Left forelimb (tissue), 1 donor: ENCODE measurements at regions not wholly inside any gene's neighbourhood (a gene's known extent, or its start where the extent isn't known, plus 50 kb on each side); places are given as distances from the start of the nearest gene placed in this dataset.

Source experiments
- DNase-seq: peaks from one replicate; pipeline ENCODE4 v3.0.0-alpha.2; 2018; ENCODE audit warnings: low spot score

DNA sequence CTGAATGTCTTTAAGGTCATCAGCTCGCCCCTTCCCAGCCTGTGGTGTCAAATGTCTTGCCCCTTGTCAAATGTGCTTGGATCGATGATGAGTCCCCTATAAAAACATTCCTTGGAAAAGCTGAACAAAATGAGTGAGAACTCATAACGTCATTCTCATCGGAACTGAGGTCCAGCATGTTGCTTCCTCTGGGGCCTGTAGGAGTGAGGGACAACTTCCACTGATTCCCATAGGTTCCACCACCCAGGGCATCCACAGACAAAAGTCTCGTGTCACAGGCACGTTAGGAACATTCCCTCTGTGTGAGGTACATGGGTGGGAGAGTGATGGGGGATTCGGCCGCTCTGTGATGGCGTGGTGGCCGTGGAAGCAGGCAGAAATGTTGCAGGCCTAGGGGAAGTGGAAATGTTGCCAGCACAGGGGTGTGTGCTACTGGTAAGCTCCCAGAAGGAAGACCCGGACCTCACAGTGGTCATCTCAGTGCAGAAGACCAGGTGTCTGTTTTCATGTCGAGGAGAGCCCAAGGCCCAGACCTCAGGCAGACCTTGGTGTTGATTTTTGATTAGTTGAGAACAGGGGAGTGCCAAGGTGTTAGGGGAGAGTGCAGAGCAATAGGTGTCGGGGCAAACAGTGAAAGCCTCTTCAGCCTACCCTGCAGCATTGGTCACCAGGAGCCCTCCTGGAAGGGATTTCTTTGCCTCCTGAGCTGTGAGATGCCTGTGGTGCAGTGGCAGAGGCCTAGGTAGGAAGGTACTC, 96.8 kb downstream of the SNRPN start:
- DNase-seq = no peak

DNA sequence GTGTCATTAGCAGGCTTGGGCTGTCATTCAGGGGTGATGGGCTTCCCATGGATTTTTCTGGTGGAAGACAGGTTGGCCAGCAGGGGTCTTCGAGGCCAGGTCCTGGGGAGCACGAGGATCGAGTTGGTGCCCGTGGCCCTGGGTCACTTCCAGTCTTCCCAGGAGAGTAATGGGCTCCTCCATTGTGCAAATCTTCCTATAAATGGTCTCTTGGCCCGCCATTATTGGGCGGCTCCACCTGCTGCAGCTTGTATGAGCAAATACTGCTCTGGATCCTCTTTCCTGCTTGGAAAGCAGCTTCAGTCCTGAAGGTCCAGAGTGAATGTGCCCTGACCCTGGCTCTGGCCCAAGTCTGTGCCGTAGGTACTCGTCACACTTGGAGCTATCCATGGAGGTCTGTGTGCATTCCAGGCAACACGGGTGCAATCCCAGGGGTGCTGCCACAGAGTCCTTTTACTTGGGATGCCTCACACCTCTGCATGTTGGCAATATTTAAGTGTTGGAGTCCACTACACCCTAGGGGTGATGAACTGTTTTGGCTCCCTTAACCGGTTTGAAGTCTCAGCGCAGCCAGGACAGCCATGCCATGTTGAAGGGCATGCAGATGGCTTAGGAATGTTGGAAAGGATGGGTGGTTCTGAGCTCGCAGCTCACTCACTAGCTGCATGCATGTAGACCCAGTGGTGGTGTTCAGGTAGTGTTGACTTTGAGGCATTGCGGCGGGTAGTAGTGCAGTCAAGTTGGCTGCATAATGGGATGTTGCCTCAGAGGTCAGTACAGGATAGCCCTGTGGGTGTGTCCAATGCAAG, 97.6 kb downstream of the SNRPN start:
- no peak for DNase-seq

DNA sequence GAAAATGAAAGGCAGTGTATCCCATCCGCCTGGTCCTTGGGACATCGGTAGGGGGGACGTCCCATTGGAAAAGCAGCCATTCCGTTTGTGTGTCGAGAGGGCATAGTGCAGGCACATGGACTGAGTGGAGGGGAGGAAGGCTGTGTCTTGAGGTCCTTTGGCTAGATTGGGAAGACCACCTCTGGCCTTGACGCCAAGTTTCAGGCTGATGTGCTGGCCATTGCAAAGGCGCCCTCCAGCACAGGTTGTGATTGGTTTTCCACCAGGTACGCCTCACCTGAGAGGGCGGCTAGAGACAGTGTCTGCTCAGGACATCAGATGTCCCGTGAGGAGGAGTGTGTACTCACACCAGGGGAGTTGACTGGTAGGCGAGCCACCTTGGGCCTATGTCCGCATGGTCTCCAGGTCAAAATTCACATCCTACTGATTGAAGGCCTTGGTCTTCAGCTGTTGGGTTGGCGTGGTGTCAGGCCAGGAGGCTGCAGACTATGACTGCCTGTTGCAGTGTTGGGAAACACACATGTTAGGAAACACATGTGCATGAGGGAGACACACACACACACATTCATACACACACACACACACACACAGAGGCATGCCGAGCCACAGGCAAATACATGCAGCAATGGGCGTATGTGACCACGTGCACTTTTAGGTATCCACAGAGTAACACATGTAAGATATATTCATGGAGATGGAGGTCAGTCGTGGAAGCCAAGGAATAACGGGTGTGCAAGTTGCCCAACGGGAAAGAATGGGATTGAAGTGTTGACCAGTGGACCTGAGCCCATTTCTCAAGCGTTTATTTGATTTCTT, 98.4 kb downstream of the SNRPN start:
- DNase-seq = no peak

DNA sequence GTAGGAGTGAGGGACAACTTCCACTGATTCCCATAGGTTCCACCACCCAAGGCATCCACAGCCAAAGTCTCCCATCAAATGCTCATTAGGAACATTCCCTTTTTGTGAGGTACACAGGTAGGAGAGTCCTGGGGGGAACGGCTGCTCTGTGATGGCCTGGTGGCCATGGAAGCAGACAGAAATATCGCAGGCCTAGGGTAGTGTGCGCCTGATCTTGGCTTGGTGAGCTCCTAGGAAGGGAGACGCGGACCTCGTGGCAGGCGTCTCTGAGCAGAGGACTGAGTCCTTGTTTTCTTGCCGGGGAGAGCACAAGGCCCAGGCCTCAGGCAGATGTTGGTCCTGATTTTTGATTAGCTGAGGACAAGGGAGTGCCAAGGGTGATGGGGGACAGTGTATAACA, 99.5 kb downstream of the SNRPN start:
- no peak for DNase-seq

DNA sequence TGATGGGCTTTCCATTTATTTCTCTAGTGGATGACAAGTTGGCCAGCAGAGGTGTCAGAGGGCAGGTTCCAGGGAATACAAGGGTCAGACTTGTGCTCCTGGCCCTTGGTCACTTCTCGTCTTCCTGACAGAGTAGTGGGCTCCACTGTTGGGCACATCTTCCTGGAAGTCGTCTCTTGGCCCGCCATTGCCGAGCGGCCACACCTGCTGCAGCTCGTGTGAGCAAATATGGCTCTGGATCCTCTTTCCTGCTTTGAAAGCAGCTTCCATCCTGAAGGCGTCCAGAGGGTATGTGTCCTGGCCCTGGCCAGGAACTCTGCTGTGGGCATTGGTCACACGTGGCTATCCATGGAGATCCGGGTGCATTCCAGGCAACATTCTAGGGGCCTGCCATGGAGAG, 100.2 kb downstream of the SNRPN start:
- no peak for DNase-seq

DNA sequence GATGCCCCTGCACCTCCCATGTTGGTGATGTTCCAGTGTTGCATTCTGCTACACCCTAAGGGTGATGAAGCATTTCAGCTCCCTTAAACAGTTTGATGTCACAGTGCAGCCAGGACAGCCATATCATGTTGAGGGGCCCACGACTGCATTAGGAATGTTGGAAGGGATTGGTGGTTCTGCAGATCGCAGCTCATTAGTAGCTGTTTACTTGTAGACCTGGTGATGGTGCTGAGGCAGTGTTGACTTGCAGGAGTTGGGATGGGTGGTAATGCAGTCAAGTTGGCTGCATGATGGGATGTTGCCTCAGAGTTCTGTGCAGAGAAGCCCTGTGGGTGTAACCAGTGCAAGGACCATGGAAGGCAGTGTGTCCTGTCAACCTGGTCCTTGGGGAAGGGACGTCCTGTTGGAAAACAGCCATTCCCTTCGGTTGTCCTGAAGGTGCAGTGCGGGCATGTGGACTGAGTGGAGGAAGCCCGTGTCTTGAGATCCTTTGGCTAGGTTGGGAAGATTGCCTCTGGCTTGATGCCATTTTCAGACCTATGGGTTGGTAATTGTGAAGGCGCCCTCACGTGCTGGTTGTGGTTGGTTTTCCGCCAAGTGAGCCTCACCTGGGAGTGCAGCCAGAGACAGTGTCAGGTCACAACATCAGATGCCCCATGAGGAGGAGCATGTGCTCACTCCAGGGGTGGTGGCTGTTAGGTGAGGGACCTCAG, 100.7 kb downstream of the SNRPN start:
- DNase-seq = no peak

DNA sequence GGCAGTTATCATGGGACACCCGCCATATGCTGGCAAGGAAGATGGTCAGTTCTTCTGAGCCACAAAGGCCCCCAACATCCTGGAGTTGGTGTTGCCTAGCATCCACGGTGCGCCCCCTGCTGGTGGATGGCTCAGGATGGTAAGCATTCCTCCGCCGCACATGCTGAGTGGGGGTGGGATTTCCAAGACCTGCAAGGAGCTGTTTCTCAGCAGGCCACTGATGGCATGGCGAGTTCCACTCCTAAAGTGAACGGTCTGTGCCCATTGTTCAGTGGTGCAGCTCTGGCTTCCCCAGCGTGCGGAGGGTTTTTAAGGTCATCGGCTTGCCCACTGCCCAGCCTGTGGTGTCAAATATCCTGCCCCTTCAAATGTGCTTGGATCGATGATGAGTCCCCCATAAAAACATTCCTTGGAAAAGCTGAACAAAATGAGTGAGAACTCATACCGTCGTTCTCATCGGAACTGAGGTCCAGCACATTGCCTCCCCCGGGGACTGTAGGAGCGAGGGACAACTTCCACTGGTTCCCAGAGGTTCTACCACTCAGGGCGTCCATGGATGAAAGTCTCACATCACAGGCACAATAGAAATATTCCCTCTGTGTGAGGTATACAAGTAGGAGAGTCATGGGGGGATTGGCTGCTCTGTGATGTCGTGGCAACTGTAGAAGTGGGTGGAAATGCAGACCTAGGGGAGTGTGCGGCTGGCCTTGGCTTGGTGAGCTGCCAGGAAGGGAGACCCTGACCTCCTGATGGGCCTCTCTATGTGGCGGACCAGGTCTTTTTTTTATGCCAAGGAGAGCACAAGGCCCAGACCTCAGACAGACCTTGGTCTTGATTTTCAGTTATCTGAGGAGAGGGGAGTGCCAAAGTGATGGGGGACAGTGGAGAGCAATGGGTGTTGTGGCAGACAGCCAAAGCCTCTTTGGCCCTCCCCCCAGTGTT, 102.0 kb downstream of the SNRPN start:
- DNase-seq = peak; percentile 57

DNA sequence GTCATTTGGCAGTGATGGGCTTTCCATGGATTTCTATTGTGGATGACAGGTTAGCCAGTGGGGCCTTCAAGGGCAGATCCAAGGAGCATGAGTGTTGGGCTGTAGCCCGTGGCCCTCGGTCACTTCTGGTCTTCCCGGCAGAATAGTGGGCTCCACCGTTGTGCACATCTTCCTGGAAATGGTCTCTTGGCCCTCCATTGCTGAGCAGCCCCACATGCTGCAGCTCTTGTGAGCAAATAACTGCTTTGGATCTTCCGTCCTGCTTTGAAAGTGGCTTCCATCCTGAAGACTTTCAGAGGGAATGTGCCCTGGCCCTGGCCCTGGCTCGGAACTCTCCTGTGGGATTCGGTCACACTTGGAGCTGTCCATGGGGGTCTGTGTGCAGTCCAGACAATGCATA, 102.8 kb downstream of the SNRPN start:
- DNase-seq = peak; percentile 28

DNA sequence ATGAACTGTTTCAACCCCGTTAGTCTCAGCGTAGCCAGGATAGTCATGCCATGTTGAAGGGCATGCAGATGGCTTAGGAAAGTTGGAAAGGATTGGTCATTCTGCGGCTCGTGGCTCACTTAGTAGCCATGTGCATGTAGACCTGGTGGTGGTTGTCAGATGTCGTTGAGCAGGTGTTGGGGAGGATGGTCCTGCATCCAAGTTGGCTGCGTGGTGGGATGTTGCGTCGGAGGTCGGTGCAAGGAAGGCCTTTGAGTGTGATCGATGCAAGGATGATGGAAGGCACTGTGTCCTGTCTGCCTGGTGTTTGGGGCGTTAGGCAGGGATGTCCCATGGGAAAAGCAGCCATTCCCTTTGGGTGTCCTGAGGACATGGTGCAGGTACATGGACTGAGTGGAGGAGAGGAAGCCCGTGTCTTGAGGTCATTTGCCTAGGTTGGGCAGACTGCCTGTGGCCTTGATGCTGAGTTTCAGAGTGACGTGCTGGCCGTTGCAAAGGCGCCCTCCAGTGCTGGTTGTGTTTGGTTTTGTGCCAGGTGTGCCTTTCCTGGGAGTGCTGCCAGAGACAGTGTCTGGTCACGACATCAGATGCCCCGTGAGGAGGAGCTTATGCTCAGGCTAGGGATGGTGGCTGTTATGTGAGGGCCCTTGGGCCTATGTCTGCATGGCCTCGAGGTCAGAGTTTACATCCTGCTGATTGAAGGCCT, 103.4 kb downstream of the SNRPN start:
- peak; percentile 33 for DNase-seq

DNA sequence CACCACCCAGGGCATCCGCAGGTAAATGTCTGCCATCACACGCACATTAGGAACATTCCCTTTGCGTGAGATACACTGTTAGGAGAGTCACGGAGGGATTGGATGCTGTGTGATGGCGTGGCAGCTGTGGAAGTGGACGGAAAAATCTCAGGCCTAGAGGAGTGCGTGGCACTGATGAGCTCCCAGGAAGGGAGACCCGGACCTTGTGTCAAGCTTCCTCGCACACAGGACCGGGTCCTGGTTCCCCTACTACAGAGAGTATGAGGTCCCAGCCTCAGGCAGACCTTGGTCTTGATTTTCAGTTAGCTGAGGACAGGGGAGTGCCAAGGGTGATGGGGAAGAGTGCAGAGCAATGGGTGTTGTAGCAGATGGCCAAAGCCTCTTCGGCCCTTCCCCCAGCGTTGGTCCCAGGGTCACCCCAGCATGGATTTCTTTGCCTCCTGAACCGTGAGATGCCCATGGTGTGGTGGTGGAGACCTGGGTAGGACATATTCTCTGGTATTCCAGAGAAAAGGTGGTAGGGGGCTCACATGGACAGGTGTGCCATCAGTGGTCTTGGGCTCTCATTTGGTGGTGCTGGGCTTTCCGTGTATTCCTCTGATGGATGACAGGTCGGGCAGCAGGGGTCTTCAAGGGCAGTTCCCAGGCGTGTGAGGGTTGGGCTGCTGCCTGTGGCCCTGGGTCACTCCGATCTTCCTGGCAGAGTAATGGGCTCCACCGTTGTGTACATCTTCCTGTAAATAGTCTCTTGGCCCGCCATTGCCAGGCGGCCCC, 105.1 kb downstream of the SNRPN start:
- peak; percentile 50 for DNase-seq

DNA sequence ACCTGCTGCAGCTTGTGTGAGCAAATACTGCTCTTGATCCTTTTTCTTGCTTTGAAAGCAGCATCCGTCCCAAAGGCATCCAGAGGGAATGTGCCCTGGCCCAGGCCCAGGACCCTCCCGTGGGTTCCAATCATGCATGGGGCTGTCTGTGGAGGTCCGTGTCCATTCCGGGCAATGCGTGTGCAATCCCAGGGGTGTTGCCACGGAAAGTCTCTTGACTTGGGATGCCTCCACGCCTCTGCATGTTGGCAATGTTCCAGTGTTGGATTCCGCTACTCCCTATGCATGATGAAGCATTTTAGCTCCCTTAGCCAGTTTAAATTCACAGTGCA, 105.7 kb downstream of the SNRPN start:
- peak; percentile 37 for DNase-seq

DNA sequence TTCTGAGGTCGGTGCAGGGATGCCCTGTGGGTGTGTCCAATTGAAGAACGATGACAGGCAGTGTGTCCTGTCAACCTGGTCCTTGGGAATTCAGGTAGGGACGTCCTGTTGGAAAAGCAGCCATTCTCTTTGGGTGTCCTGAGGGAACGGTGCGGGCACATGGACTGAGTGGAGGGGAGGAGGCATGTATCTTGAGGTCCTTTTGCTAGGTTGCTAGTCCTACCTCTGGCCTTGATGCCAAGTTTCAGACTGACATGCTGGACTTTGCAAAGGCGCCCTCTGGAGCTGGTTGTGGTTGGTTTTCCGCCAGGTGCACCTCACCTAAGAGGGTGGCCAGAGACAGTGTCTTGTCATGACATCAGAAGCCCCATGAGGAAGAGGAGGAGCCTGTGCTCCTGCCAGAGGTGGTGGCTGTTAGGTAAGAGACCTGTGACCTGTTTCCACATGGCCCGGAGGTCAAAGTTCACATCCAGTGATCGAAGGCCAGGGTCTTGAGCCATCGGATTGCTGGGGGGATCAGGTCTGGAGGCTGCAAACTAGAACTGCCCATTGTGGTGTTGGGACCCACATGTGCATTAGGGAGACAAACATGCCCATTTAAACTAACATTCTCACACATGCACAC, 106.3 kb downstream of the SNRPN start:
- DNase-seq = peak; percentile 36

DNA sequence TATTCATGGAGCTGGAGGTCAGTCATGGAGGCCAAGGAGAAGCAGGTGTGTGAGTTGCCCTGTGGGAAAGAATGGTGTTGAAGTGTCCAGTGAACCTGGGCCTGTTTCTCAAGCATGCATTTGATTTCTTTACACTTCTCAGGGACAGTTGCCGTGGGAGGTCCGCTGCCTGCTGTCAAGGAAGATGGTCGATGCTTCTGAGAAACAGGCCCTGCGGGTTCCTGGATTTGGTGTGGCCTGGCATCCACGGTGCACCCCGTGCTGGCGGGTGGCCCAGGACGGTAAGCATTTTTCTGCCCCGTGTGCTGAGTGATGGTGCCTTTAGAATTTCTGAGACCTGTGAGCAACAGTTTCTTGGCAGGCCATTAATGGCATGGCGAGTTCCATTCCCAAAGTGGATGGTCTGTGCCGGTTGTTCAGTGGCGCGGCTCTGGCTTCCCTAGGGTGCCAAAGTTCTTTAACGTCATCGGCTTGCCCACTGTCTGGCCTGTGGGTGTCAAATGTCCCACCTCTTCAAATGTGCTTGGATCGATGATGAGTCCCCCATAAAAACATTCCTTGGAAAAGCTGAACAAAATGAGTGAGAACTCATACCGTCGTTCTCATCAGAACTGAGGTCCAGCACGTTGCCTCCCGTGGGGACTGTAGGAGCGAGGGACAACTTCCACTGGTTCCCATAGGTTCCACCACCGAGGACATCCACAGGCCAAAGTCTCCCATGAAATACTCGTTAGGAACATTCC, 107.2 kb downstream of the SNRPN start:
- peak; percentile 30 for DNase-seq

DNA sequence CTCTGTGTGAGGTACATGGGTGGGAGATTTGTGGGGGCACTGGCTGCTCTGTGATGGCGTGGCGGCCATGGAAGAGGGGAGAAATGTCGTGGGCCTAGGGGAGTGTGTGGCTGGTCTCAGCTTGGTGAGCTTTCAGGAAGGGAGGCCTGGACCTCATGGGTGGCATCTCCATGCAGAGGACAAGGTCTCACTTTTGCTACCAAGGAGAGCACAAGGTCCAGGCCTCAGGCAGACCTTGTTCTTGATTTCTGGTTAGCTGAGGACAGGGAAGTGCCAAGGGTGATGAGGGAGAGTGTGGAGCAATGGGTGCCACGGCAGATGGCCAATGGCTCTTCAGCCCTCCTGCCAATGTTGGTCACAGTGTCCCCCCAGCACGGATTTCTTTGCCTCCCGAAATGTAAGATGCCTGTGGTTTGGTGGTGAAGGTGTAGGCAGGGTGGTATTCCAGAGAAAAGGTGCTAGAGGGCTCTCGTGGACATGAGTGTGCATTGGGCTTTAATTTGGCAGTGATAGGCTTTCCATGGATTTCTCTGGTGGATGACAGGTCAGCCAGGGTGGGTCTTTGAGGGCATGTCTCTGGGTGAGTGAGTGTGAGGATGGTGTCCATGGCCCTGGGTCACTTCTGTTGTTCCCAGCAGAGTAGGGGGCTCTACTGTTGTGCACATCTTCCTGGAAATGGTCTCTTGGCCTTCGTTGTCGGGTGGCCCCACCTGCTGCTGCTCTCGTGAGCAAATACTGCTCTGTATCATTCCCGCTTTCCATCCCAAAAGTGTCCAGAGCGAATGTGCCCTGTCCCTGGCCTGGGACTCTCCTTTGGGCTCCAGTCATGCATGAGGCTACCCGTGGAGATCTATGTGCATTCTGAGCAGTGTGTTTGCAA, 108.0 kb downstream of the SNRPN start:
- DNase-seq = peak; percentile 44

DNA sequence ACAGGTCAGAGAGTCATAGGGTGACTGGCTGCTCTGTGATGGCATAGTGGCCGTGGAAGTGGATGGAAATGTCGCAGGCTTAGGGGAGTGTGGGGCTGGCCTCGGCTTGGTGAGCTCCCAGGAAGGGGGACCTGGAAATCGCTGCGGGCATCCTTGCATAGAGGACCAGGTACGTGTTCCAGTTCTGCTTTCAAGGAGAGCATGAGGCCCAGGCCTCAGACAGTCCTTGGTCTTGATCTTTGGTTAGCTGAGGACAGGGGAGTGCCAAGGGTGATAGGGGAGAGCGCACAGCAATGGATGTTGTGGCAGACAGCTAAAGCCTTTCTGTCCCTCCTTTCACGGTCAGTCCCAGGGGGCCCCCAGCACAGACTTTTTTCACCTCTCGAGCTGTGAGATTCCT, 110.5 kb downstream of the SNRPN start:
- DNase-seq = no peak

DNA sequence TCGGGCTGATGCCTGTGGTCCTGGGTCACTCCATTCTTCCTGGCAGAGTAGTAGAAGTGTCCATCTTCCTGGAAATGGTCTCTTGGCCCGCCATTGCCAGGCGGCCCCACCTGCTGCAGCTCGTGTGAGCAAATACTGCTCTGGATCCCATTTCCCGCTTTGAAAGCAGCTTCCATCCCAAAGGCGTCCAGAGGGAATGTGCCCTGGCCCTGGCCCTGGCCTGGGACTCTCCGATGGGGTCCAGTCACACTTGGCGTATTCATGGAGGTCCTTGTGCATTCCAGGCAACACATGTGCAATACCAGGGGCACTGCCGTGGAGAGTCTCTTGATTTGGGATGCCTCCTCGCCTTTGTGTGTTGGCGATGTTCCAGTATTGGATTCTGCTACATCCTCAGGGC, 111.1 kb downstream of the SNRPN start:
- DNase-seq = no peak

DNA sequence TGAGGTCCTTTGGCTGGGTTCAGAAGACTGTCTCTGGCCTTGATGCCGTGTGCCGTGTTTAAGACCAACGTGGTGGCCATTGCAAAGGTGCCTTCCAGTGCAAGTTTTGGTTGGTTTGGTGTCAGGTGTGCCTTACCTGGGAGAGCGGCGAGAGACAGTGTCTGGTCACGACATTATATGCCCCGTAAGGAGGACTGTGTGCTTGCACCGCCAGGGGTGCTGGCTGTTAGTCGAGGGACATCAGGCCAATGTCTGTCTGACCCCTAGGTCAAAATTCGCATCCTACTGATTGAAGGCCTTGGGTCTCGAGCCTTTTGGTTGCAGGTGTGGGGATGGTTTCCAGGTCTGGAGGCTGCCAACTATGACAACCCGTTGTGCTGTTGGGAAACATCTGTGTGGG, 111.9 kb downstream of the SNRPN start:
- no peak for DNase-seq
